Muscle of leg (tissue), 3 donors: ENCODE measurements at regions not wholly inside any gene's neighbourhood (a gene's known extent, or its start where the extent isn't known, plus 50 kb on each side); places are given as distances from the start of the nearest gene placed in this dataset.
A peak's percentile ranks its signal among the peaks of the same experiment; 100 is the strongest.

ENCODE experiments used
- DNase-seq: peaks from one replicate; pipeline ENCODE4 v3.0.0; 2013
- H3K27ac ChIP-seq: one replicate; pipeline ENCODE4 v1.5.1; 2013; ENCODE audit warnings: mild to moderate bottlenecking, low read length, control low read depth
- H3K27me3 ChIP-seq: one replicate; pipeline ENCODE4 v1.6.1; 2013; ENCODE audit warnings: low read length; ENCODE audit not compliant: control insufficient read depth, insufficient read depth
- H3K36me3 ChIP-seq: one replicate; pipeline ENCODE4 v1.6.1; 2013; ENCODE audit warnings: low read length; ENCODE audit not compliant: control insufficient read depth, insufficient read depth
- H3K4me1 ChIP-seq: one replicate; pipeline ENCODE4 v1.6.1; 2013; ENCODE audit warnings: low read length; ENCODE audit not compliant: control insufficient read depth, insufficient read depth
- H3K4me3 ChIP-seq: one replicate; pipeline ENCODE4 v1.5.1; 2013; ENCODE audit warnings: low read length, control low read depth
- H3K9me3 ChIP-seq: replicated peaks from 2 replicates; pipeline ENCODE4 v1.6.1; 2013; ENCODE audit warnings: low read depth, low read length; ENCODE audit not compliant: control insufficient read depth
- WGBS: methylation state at CpG from one replicate; pipeline ENCODE4 v1.1.5; 2013; ENCODE audit warnings: missing lambda C conversion rate; ENCODE audit not compliant: insufficient coverage; 5-methylcytosine and 5-hydroxymethylcytosine counted together

- WGBS, result 75% methylated on average over 1 of the region's 2 CpGs
- Histone ChIP-seq H3K36me3 (no peaks in the 10 kb centered on the region), H3K27me3 (no peaks in the 10 kb centered on the region), H3K9me3 (no peaks in the 10 kb centered on the region), H3K4me1 (no peaks in the 10 kb centered on the region), H3K27ac (no peak overlapping the region), H3K4me3 (no peak overlapping the region)
- DNase-seq, result peak; percentile 20
Measured at GRCh38 chr2:54065411-54065810, 50.0 kb upstream of the ACYP2 start.

GRCh38 chr2:54063967-54064535 lies 51.4 kb upstream of the ACYP2 start:
- DNase-seq, result no peak
- 94% methylated on average over 2 of the region's 3 CpGs for WGBS
- no peak overlapping the region for H3K27ac ChIP-seq
- no peaks in the 10 kb centered on the region for H3K27me3 ChIP-seq
- H3K36me3 ChIP-seq, result no peaks in the 10 kb centered on the region
- H3K9me3 ChIP-seq, result no peaks in the 10 kb centered on the region
- H3K4me1 ChIP-seq, result no peaks in the 10 kb centered on the region
- H3K4me3 ChIP-seq, result no peak overlapping the region

- Histone ChIP-seq H3K36me3 (no peaks in the 10 kb centered on the region), H3K9me3 (peaks cover 2% of the 10 kb centered on the region), H3K4me3 (no peak overlapping the region), H3K27me3 (no peaks in the 10 kb centered on the region), H3K4me1 (no peaks in the 10 kb centered on the region), H3K27ac (no peak overlapping the region)
- no peak for DNase-seq
- 57% methylated on average over 1 of the region's 1 CpG for WGBS
Measured at GRCh38 chr2:54062401-54062800, 53.0 kb upstream of the ACYP2 start.

GRCh38 chr2:54061272-54061671 lies 54.1 kb upstream of the ACYP2 start:
- Histone ChIP-seq H3K36me3 (no peaks in the 10 kb centered on the region), H3K27me3 (no peaks in the 10 kb centered on the region), H3K9me3 (peaks cover 2% of the 10 kb centered on the region), H3K27ac (no peak overlapping the region), H3K4me3 (no peak overlapping the region), H3K4me1 (no peaks in the 10 kb centered on the region)
- WGBS, result no CpG with 5 or more reads among the region's 1 CpG
- no peak for DNase-seq

GRCh38 chr2:54059986-54060385 lies 55.4 kb upstream of the ACYP2 start:
- Histone ChIP-seq H3K27me3 (no peaks in the 10 kb centered on the region), H3K4me3 (no peak overlapping the region), H3K4me1 (no peaks in the 10 kb centered on the region), H3K36me3 (no peaks in the 10 kb centered on the region), H3K9me3 (peaks cover 2% of the 10 kb centered on the region), H3K27ac (no peak overlapping the region)
- no peak for DNase-seq
- WGBS, result no CpG with 5 or more reads among the region's 1 CpG

GRCh38 chr2:54059504-54059903 lies 55.9 kb upstream of the ACYP2 start:
- Histone ChIP-seq H3K27me3 (no peaks in the 10 kb centered on the region), H3K4me1 (no peaks in the 10 kb centered on the region), H3K4me3 (no peak overlapping the region), H3K27ac (no peak overlapping the region), H3K36me3 (no peaks in the 10 kb centered on the region), H3K9me3 (peaks cover 2% of the 10 kb centered on the region)
- no peak for DNase-seq
- 90% methylated on average over 3 of the region's 3 CpGs for WGBS

GRCh38 chr2:54058449-54058848 lies 57.0 kb upstream of the ACYP2 start:
- no peak for DNase-seq
- no CpG with 5 or more reads among the region's 1 CpG for WGBS
- Histone ChIP-seq H3K36me3 (peaks cover under 1% of the 10 kb centered on the region), H3K9me3 (peaks cover 4% of the 10 kb centered on the region), H3K4me3 (no peak overlapping the region), H3K27ac (no peak overlapping the region), H3K4me1 (no peaks in the 10 kb centered on the region), H3K27me3 (no peaks in the 10 kb centered on the region)

- 100% methylated on average over 2 of the region's 4 CpGs for WGBS
- Histone ChIP-seq H3K27ac (no peak overlapping the region), H3K4me1 (no peaks in the 10 kb centered on the region), H3K9me3 (peaks cover 6% of the 10 kb centered on the region), H3K36me3 (peaks cover 17% of the 10 kb centered on the region), H3K27me3 (no peaks in the 10 kb centered on the region), H3K4me3 (no peak overlapping the region)
- no peak for DNase-seq
Measured at GRCh38 chr2:54054774-54055173, 60.6 kb upstream of the ACYP2 start.

GRCh38 chr2:54054271-54054670 lies 61.1 kb upstream of the ACYP2 start:
- Histone ChIP-seq H3K4me3 (no peak overlapping the region), H3K27me3 (no peaks in the 10 kb centered on the region), H3K9me3 (peaks cover 6% of the 10 kb centered on the region), H3K4me1 (no peaks in the 10 kb centered on the region), H3K36me3 (peaks cover 17% of the 10 kb centered on the region), H3K27ac (no peak overlapping the region)
- WGBS, result no CpG with 5 or more reads among the region's 3 CpGs
- peak; percentile 39 for DNase-seq

- WGBS, result no CpG with 5 or more reads among the region's 2 CpGs
- H3K9me3 ChIP-seq, result peaks cover 6% of the 10 kb centered on the region
- DNase-seq, result no peak
- no peaks in the 10 kb centered on the region for H3K4me1 ChIP-seq
- H3K36me3 ChIP-seq, result peaks cover 17% of the 10 kb centered on the region
- H3K4me3 ChIP-seq, result no peak overlapping the region
- no peak overlapping the region for H3K27ac ChIP-seq
- no peaks in the 10 kb centered on the region for H3K27me3 ChIP-seq
Measured at GRCh38 chr2:54053830-54054229, 61.6 kb upstream of the ACYP2 start.
